Sigmoid colon (tissue), 3 donors: ENCODE measurements at regions not wholly inside any gene's neighbourhood (a gene's known extent, or its start where the extent isn't known, plus 50 kb on each side); places are given as distances from the start of the nearest gene placed in this dataset.

Source experiments
- POLR2A ChIP-seq, 2 donors: fragments of 450-650 bp; IDR thresholded peaks; one replicate each; pipeline ENCODE4 v1.6.1; 2016; ENCODE audit warnings: antibody characterized with exemption in 2 of 2, mild to moderate bottlenecking in 2 of 2, moderate library complexity in 2 of 2
- TF ChIP-seq, protein P1 (sequence below), 4 experiments: fragments of 450-650 bp in 3 of 4; fragments of 200-600 bp in 1 of 4; IDR thresholded peaks; one replicate each; pipeline ENCODE4 v1.5.1; 2016 to 2019; ENCODE audit warnings: antibody characterized with exemption in 4 of 4, mild to moderate bottlenecking in 3 of 4, moderate library complexity in 2 of 4

DNA sequence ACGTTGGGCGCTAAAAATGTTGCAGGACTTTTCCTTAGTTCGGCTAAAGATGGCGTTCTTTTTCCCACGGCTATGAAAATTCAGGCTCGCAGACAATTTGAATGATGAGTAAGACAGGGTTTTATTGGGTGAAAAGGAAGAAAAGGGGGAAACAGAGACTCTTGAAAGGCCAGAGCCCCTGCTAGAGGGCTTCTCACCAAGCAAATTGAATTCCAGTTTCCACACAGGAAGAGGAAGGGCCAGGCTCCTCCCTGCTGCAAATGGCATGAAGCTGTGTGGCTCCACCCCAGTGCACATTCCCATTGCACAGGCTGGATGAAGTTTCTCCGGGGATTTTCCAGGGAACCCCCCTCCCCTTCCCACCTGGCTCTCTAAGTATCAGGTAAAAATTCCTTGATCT lies 210.9 kb downstream of the KLHL4 start:
- TF ChIP-seq, protein P1, sequence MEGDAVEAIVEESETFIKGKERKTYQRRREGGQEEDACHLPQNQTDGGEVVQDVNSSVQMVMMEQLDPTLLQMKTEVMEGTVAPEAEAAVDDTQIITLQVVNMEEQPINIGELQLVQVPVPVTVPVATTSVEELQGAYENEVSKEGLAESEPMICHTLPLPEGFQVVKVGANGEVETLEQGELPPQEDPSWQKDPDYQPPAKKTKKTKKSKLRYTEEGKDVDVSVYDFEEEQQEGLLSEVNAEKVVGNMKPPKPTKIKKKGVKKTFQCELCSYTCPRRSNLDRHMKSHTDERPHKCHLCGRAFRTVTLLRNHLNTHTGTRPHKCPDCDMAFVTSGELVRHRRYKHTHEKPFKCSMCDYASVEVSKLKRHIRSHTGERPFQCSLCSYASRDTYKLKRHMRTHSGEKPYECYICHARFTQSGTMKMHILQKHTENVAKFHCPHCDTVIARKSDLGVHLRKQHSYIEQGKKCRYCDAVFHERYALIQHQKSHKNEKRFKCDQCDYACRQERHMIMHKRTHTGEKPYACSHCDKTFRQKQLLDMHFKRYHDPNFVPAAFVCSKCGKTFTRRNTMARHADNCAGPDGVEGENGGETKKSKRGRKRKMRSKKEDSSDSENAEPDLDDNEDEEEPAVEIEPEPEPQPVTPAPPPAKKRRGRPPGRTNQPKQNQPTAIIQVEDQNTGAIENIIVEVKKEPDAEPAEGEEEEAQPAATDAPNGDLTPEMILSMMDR (IDR thresholded peaks at IDR 0.05), result no peak
- TF ChIP-seq POLR2A (IDR thresholded peaks at IDR 0.05), result no peak
